ENCODE measurements at regions not wholly inside any gene's neighbourhood (a gene's known extent, or its start where the extent isn't known, plus 50 kb on each side); places are given as distances from the start of the nearest gene placed in this dataset.

DNA sequence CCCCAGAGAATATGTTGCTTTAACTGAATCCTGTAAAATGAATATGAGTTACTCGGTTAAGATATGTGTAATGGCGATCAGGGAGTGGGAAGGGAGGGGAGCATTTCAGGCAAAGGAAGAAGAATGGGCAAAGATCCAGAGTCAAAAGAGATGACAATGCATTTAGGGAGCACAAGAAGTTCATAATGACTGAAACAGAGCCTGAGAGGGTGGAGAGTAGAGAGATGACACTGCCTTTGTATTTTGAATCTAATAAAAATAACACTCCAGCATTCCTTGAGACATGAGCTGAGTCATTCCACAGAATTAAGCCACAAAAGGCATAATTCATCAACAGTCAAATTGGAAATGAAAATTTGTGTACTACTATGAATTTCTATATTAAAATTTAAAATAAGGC lies 105.3 kb upstream of the PEX5L start:
- Mint-ChIP-seq H3K27ac (no peak overlapping the region), H3K4me1 (ENCODE audit: low read depth) (no peaks in the 10 kb centered on the region), H3K36me3 (ENCODE audit: low read depth) (no peaks in the 10 kb centered on the region), H3K4me3 (no peak overlapping the region), H3K27me3 (ENCODE audit: low read depth) (no peaks in the 10 kb centered on the region), H3K9me3 (ENCODE audit: insufficient read depth) (no peaks in the 10 kb centered on the region)
- DNase-seq (no peak), ATAC-seq (no peak)
- ChIA-PET POLR2A (no interaction called here), CTCF (no interaction called here)

GRCh38 chr3:180142472-180142871 lies 105.7 kb upstream of the PEX5L start:
- CTCF ChIA-PET, result no interaction called here
- POLR2A ChIA-PET, result no interaction called here
- Mint-ChIP-seq H3K4me1 (ENCODE audit: low read depth) (no peaks in the 10 kb centered on the region), H3K9me3 (ENCODE audit: insufficient read depth) (no peaks in the 10 kb centered on the region), H3K27me3 (ENCODE audit: low read depth) (no peaks in the 10 kb centered on the region), H3K27ac (no peak overlapping the region), H3K36me3 (ENCODE audit: low read depth) (no peaks in the 10 kb centered on the region), H3K4me3 (no peak overlapping the region)
- DNase-seq, result no peak
- ATAC-seq, result no peak

- H3K9me3 Mint-ChIP-seq (ENCODE audit: insufficient read depth), result no peaks in the 10 kb centered on the region
- POLR2A ChIA-PET, result no interaction called here
- no peak overlapping the region for H3K27ac Mint-ChIP-seq
- no peaks in the 10 kb centered on the region for H3K27me3 Mint-ChIP-seq (ENCODE audit: low read depth)
- no peak for ATAC-seq
- CTCF ChIA-PET, result no interaction called here
- no peaks in the 10 kb centered on the region for H3K4me1 Mint-ChIP-seq (ENCODE audit: low read depth)
- DNase-seq, result no peak
- H3K4me3 Mint-ChIP-seq, result no peak overlapping the region
- no peaks in the 10 kb centered on the region for H3K36me3 Mint-ChIP-seq (ENCODE audit: low read depth)
Measured at GRCh38 chr3:180161770-180162169, 125.0 kb upstream of the PEX5L start.

- no peak overlapping the region for H3K27ac Mint-ChIP-seq
- no peaks in the 10 kb centered on the region for H3K36me3 Mint-ChIP-seq (ENCODE audit: low read depth)
- ATAC-seq (no peak), DNase-seq (no peak)
- CTCF ChIA-PET, result no interaction called here
- no peaks in the 10 kb centered on the region for H3K9me3 Mint-ChIP-seq (ENCODE audit: insufficient read depth)
- no peaks in the 10 kb centered on the region for H3K27me3 Mint-ChIP-seq (ENCODE audit: low read depth)
- no peak overlapping the region for H3K4me3 Mint-ChIP-seq
- POLR2A ChIA-PET, result no interaction called here
- no peaks in the 10 kb centered on the region for H3K4me1 Mint-ChIP-seq (ENCODE audit: low read depth)
Measured at GRCh38 chr3:180175572-180175971, 138.8 kb upstream of the PEX5L start.

DNA sequence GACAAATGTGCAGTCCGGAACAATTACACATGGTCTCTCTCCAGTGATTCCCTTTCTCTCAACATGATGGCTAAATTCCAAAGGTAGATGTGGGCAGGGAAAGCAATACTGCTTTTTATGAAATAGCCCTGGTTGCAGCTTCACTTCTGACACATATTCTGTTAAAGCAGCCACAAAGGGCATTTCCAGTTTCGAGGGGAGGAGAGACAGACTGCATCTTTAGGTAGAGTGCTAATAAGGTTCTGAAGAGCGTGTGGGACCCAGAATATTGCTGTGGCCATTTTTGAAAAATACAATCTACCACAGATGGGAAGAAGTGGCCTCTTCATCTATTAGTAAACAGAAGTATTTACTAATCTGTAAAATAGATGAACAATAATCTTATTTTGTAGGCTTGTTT lies 139.3 kb upstream of the PEX5L start:
- H3K4me1 Mint-ChIP-seq (ENCODE audit: low read depth), result no peaks in the 10 kb centered on the region
- ChIA-PET CTCF (no interaction called here), POLR2A (no interaction called here)
- H3K4me3 Mint-ChIP-seq, result no peak overlapping the region
- H3K9me3 Mint-ChIP-seq (ENCODE audit: insufficient read depth), result no peaks in the 10 kb centered on the region
- H3K27ac Mint-ChIP-seq, result no peak overlapping the region
- H3K27me3 Mint-ChIP-seq (ENCODE audit: low read depth), result no peaks in the 10 kb centered on the region
- DNase-seq, result no peak
- H3K36me3 Mint-ChIP-seq (ENCODE audit: low read depth), result no peaks in the 10 kb centered on the region
- no peak for ATAC-seq

DNA sequence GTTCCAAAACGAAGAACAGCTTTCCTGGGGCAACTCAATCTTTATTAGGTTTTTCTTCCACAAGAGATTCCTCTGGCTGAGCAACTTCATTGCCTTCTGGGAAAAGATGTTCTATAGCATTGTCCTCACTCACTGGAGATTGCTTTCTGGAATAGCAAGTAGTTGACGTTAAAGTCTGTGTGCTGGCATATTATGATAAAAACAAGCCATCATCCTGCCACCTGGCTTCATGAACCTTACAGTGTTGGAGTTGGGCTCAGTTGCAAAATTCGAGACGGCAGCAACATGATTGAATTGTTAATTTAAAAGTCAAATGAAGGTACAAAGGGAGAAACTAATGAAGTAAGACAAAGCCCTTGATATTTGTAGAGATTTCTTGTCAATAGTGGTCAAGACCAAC lies 140.5 kb upstream of the PEX5L start:
- Mint-ChIP-seq H3K4me1 (ENCODE audit: low read depth) (no peaks in the 10 kb centered on the region), H3K36me3 (ENCODE audit: low read depth) (no peaks in the 10 kb centered on the region), H3K4me3 (no peak overlapping the region), H3K27ac (no peak overlapping the region), H3K27me3 (ENCODE audit: low read depth) (no peaks in the 10 kb centered on the region), H3K9me3 (ENCODE audit: insufficient read depth) (no peaks in the 10 kb centered on the region)
- ChIA-PET CTCF (no interaction called here), POLR2A (no interaction called here)
- DNase-seq (no peak), ATAC-seq (no peak)

- CTCF ChIA-PET, result no interaction called here
- POLR2A ChIA-PET, result no interaction called here
- DNase-seq (no peak), ATAC-seq (no peak)
- H3K4me1 Mint-ChIP-seq (ENCODE audit: low read depth), result no peaks in the 10 kb centered on the region
- H3K27me3 Mint-ChIP-seq (ENCODE audit: low read depth), result no peaks in the 10 kb centered on the region
- no peak overlapping the region for H3K27ac Mint-ChIP-seq
- H3K9me3 Mint-ChIP-seq (ENCODE audit: insufficient read depth), result no peaks in the 10 kb centered on the region
- no peaks in the 10 kb centered on the region for H3K36me3 Mint-ChIP-seq (ENCODE audit: low read depth)
- no peak overlapping the region for H3K4me3 Mint-ChIP-seq
Measured at GRCh38 chr3:180179562-180179961, 142.8 kb upstream of the PEX5L start.

DNA sequence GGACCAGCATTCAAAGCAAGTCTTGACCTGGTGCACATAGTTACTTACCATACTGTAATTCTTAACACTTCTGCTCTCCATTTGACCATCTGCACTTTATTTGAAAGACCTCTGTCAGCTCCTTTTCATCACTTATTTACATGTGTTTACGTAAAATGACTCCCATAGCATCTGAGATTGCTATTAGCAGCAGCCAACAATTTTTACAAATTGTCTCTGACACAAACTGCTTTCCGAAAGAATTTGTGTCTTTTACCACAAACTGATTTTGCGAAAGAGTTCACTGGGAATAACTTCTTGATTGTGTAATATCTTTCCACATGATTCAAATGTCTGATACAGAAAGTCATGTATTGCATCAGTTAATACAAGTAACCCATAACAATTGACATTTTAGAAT lies 144.1 kb upstream of the PEX5L start:
- H3K4me3 Mint-ChIP-seq, result no peak overlapping the region
- ATAC-seq (no peak), DNase-seq (no peak)
- H3K4me1 Mint-ChIP-seq (ENCODE audit: low read depth), result no peaks in the 10 kb centered on the region
- no peaks in the 10 kb centered on the region for H3K36me3 Mint-ChIP-seq (ENCODE audit: low read depth)
- H3K27ac Mint-ChIP-seq, result no peak overlapping the region
- no peaks in the 10 kb centered on the region for H3K27me3 Mint-ChIP-seq (ENCODE audit: low read depth)
- POLR2A ChIA-PET, result no interaction called here
- CTCF ChIA-PET, result no interaction called here
- no peaks in the 10 kb centered on the region for H3K9me3 Mint-ChIP-seq (ENCODE audit: insufficient read depth)

DNA sequence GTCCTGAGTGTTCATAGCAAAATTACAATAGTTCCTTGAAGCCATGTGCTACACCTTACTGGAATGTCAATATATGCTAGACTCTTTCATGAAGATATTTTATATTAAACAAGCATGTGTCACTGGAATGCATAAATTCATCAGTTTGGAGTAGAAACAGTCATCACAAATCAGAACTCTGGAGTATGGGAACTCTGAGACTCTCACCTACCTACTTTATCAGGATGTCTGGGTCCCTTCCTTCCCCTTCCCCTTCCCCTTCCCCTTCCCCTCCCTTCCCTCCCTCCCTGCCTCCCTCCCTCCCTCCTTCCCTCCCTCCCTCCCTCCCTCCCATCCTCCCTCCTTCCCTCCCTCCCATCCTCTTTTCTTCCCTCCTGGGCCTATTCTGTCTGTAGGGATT lies 144.7 kb upstream of the PEX5L start:
- DNase-seq, result no peak
- Mint-ChIP-seq H3K9me3 (ENCODE audit: insufficient read depth) (no peaks in the 10 kb centered on the region), H3K4me1 (ENCODE audit: low read depth) (no peaks in the 10 kb centered on the region), H3K4me3 (no peak overlapping the region), H3K27ac (no peak overlapping the region), H3K27me3 (ENCODE audit: low read depth) (no peaks in the 10 kb centered on the region), H3K36me3 (ENCODE audit: low read depth) (no peaks in the 10 kb centered on the region)
- CTCF ChIA-PET, result no interaction called here
- POLR2A ChIA-PET, result no interaction called here
- ATAC-seq, result no peak

DNA sequence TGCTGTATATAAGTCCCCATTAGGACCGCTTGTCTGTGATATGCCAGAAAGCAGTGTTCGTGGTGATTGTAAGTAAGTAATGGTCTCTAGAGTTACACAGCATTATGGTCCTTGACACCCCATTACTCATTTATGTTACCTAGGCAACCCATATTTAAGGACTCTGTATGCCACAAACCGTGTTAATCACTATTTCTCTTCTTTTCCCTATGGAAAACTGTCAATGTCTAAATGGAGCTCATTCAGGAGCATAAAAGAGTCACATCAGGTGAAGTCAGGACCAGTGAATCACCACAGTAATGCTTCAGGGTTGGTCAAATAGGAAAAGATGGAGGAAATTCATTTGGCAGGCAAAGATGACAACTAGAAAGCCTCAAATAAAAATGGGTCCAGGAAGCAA lies 146.6 kb upstream of the PEX5L start:
- CTCF ChIA-PET, result no interaction called here
- ATAC-seq, result no peak
- POLR2A ChIA-PET, result no interaction called here

GRCh38 chr3:180184816-180185215 lies 148.1 kb upstream of the PEX5L start:
- no peak overlapping the region for H3K27ac Mint-ChIP-seq
- H3K4me3 Mint-ChIP-seq, result no peak overlapping the region
- H3K4me1 Mint-ChIP-seq (ENCODE audit: low read depth), result no peaks in the 10 kb centered on the region
- no peaks in the 10 kb centered on the region for H3K9me3 Mint-ChIP-seq (ENCODE audit: insufficient read depth)
- ChIA-PET CTCF (no interaction called here), POLR2A (no interaction called here)
- ATAC-seq (no peak), DNase-seq (no peak)
- no peaks in the 10 kb centered on the region for H3K27me3 Mint-ChIP-seq (ENCODE audit: low read depth)
- H3K36me3 Mint-ChIP-seq (ENCODE audit: low read depth), result no peaks in the 10 kb centered on the region

More for the DNA sequence above, 146.6 kb upstream of the PEX5L start:
- Mint-ChIP-seq H3K27ac (no peak overlapping the region), H3K4me1 (ENCODE audit: low read depth) (no peaks in the 10 kb centered on the region), H3K9me3 (ENCODE audit: insufficient read depth) (no peaks in the 10 kb centered on the region), H3K27me3 (ENCODE audit: low read depth) (no peaks in the 10 kb centered on the region), H3K4me3 (no peak overlapping the region), H3K36me3 (ENCODE audit: low read depth) (no peaks in the 10 kb centered on the region)
- DNase-seq, result no peak

DNA sequence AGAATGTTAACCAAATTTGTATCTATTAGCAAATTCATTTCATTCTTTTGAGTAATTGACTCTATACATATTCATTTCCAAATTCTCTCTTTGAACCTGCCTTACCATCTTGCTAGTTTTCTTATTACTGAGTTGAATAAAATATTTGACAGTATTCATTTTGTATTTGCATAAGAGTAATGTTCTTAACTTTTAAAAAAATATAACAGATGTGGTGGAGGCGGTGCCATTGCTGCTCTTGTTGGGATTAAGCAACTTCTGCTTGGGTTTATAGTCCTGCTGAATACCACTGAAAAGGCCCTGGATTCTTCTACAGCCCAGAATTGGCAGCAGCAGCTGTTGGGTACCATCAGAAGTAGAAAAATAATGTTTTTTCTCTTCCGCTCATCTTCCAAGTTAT lies 148.9 kb upstream of the PEX5L start:
- Mint-ChIP-seq H3K27me3 (ENCODE audit: low read depth) (no peaks in the 10 kb centered on the region), H3K9me3 (ENCODE audit: insufficient read depth) (no peaks in the 10 kb centered on the region), H3K27ac (no peak overlapping the region), H3K36me3 (ENCODE audit: low read depth) (no peaks in the 10 kb centered on the region), H3K4me1 (ENCODE audit: low read depth) (no peaks in the 10 kb centered on the region), H3K4me3 (no peak overlapping the region)
- CTCF ChIA-PET, result no interaction called here
- POLR2A ChIA-PET, result no interaction called here
- DNase-seq (no peak), ATAC-seq (no peak)

GRCh38 chr3:180188512-180189309 lies 152.0 kb upstream of the PEX5L start:
- Mint-ChIP-seq H3K27me3 (ENCODE audit: low read depth) (no peaks in the 10 kb centered on the region), H3K36me3 (ENCODE audit: low read depth) (no peaks in the 10 kb centered on the region), H3K4me3 (no peak overlapping the region), H3K9me3 (ENCODE audit: insufficient read depth) (no peaks in the 10 kb centered on the region), H3K27ac (no peak overlapping the region), H3K4me1 (ENCODE audit: low read depth) (no peaks in the 10 kb centered on the region)
- ChIA-PET CTCF (no interaction called here), POLR2A (no interaction called here)
- DNase-seq, result no peak
- ATAC-seq, result no peak
